RWPE2 (cell line): ENCODE measurements at regions not wholly inside any gene's neighbourhood (a gene's known extent, or its start where the extent isn't known, plus 50 kb on each side); places are given as distances from the start of the nearest gene placed in this dataset.

Source experiments
- ATAC-seq: fragments of 200-7000 bp; cut with Tn5 transposase; 3 replicates; pipeline ENCODE4 v1.9.1; 2021; ENCODE audit warnings: low read depth
- DNase-seq: peaks from one replicate; pipeline ENCODE4 v3.0.0-alpha.2; 2020; ENCODE audit warnings: low spot score
- H3K27ac ChIP-seq: fragments of 450-650 bp; 2 replicates; pipeline ENCODE4 v1.5.1; 2017; ENCODE audit warnings: mild to moderate bottlenecking; ENCODE audit not compliant: poor library complexity, severe bottlenecking
- H3K27me3 ChIP-seq: fragments of 250-450 bp; sonication (Bioruptor Pico); 2 replicates; pipeline ENCODE4 v1.5.1; 2021; ENCODE audit warnings: mild to moderate bottlenecking, moderate library complexity; ENCODE audit not compliant: insufficient read depth, poor library complexity, severe bottlenecking
- H3K36me3 ChIP-seq: fragments of 250-450 bp; sonication (Bioruptor Pico); 2 replicates; pipeline ENCODE4 v1.5.1; 2020; ENCODE audit warnings: low read depth, mild to moderate bottlenecking, moderate library complexity
- H3K4me1 ChIP-seq: fragments of 250-450 bp; sonication (Bioruptor Pico); 2 replicates; pipeline ENCODE4 v1.5.1; 2021; ENCODE audit warnings: mild to moderate bottlenecking, moderate library complexity; ENCODE audit not compliant: insufficient read depth, poor library complexity, severe bottlenecking
- H3K4me3 ChIP-seq: fragments of 250-450 bp; sonication (Bioruptor Pico); 2 replicates; pipeline ENCODE4 v1.5.1; 2021; ENCODE audit warnings: mild to moderate bottlenecking, moderate library complexity; ENCODE audit not compliant: severe bottlenecking
- H3K9me3 ChIP-seq: fragments of 250-450 bp; sonication (Bioruptor Pico); 2 replicates; pipeline ENCODE4 v1.5.1; 2021; ENCODE audit warnings: mild to moderate bottlenecking, moderate library complexity; ENCODE audit not compliant: severe bottlenecking
- CTCF ChIP-seq: fragments of 450-650 bp; IDR thresholded peaks from one replicate; pipeline ENCODE4 v1.5.1; 2017; ENCODE audit warnings: mild to moderate bottlenecking, moderate library complexity; ENCODE audit not compliant: poor library complexity, severe bottlenecking

GRCh38 chr10:53109320-53109719 is 336.7 kb upstream of the MBL2 start:
- DNase-seq (no peak), ATAC-seq (0 out of 3 replicates have a peak, but pooled peaks have one; percentile 29)
- Histone ChIP-seq H3K4me3 (no peak overlapping the region), H3K9me3 (no peaks in the 10 kb centered on the region), H3K36me3 (no peaks in the 10 kb centered on the region), H3K27me3 (no peaks in the 10 kb centered on the region), H3K4me1 (no peaks in the 10 kb centered on the region), H3K27ac (no peak overlapping the region)
- TF ChIP-seq CTCF = no peak

GRCh38 chr10:53108317-53108934 is 335.8 kb upstream of the MBL2 start:
- H3K4me1 ChIP-seq = no peaks in the 10 kb centered on the region
- no peak overlapping the region for H3K27ac ChIP-seq
- no peaks in the 10 kb centered on the region for H3K9me3 ChIP-seq
- H3K27me3 ChIP-seq = no peaks in the 10 kb centered on the region
- DNase-seq (no peak), ATAC-seq (no peak)
- no peak overlapping the region for H3K4me3 ChIP-seq
- H3K36me3 ChIP-seq = no peaks in the 10 kb centered on the region
- TF ChIP-seq CTCF = no peak

GRCh38 chr10:53107711-53108110 is 335.1 kb upstream of the MBL2 start:
- no peaks in the 10 kb centered on the region for H3K36me3 ChIP-seq
- no peaks in the 10 kb centered on the region for H3K9me3 ChIP-seq
- H3K4me1 ChIP-seq = no peaks in the 10 kb centered on the region
- TF ChIP-seq CTCF = no peak
- H3K27ac ChIP-seq = no peak overlapping the region
- DNase-seq (no peak), ATAC-seq (no peak)
- H3K27me3 ChIP-seq = no peaks in the 10 kb centered on the region
- H3K4me3 ChIP-seq = no peak overlapping the region

GRCh38 chr10:53102424-53102823 is 329.8 kb upstream of the MBL2 start:
- Histone ChIP-seq H3K9me3 (no peaks in the 10 kb centered on the region), H3K27ac (no peak overlapping the region), H3K27me3 (no peaks in the 10 kb centered on the region), H3K4me3 (no peak overlapping the region), H3K36me3 (no peaks in the 10 kb centered on the region), H3K4me1 (no peaks in the 10 kb centered on the region)
- TF ChIP-seq CTCF = no peak
- 0 out of 3 replicates have a peak, but pooled peaks have one; percentile 38 for ATAC-seq
- no peak for DNase-seq

GRCh38 chr10:53093878-53094277 is 321.3 kb upstream of the MBL2 start:
- no peaks in the 10 kb centered on the region for H3K27me3 ChIP-seq
- no peak for TF ChIP-seq CTCF
- no peak overlapping the region for H3K27ac ChIP-seq
- no peaks in the 10 kb centered on the region for H3K36me3 ChIP-seq
- DNase-seq = no peak
- H3K4me3 ChIP-seq = no peak overlapping the region
- ATAC-seq = no peak
- H3K4me1 ChIP-seq = no peaks in the 10 kb centered on the region
- H3K9me3 ChIP-seq = no peaks in the 10 kb centered on the region
